IMR-90 (cell line): ENCODE measurements at regions not wholly inside any gene's neighbourhood (a gene's known extent, or its start where the extent isn't known, plus 50 kb on each side); places are given as distances from the start of the nearest gene placed in this dataset.

ENCODE experiments used
- ATAC-seq: fragments of 200-7000 bp; cut with Tn5 transposase; 2 replicates; pipeline ENCODE4 v1.9.1; 2020; ENCODE audit warnings: low read depth, mild to moderate bottlenecking, moderate library complexity
- BruUV-seq: library from RNA; stranded (reverse); fragments of 400-500 nt; replicated peaks from 2 replicates; lab custom pipeline; 2021; lab: Mats Ljungman, UMichigan
- CTCF ChIA-PET: fragments of 300-600 bp; formaldehyde crosslinking; extraction: SDS; loops from one replicate; lab custom pipeline; 2021; ENCODE audit warnings: antibody characterized with exemption; lab: Yijun Ruan, JAX
- POLR2A ChIA-PET: fragments of 300-600 bp; sonication (Branson Sonifier 250); formaldehyde crosslinking; loops from one replicate; lab custom pipeline; 2022; ENCODE audit warnings: antibody characterized with exemption; ENCODE audit not compliant: unreplicated experiment; lab: Charles Lee
- DNase-seq: peaks from one replicate; pipeline ENCODE4 v3.0.0; 2013
- H2AFZ ChIP-seq: replicated peaks from 2 replicates; pipeline ENCODE3; 2013; ENCODE audit warnings: low read length, mild to moderate bottlenecking; ENCODE audit not compliant: poor library complexity
- H2AK5ac ChIP-seq: 2 replicates; pipeline ENCODE4 v1.6.1; 2013; ENCODE audit warnings: low read depth, low read length, inconsistent platforms
- H2AK9ac ChIP-seq: replicated peaks from 2 replicates; pipeline ENCODE3; 2013; ENCODE audit warnings: mild to moderate bottlenecking, low read depth, low read length, moderate library complexity; ENCODE audit not compliant: poor library complexity
- H2BK120ac ChIP-seq: 2 replicates; pipeline ENCODE4 v1.6.1; 2013; ENCODE audit warnings: low read depth, low read length, inconsistent platforms
- H2BK15ac ChIP-seq: 3 replicates; pipeline ENCODE4 v1.6.1; 2013; ENCODE audit warnings: low read depth, low read length, inconsistent platforms
- H2BK20ac ChIP-seq: 2 replicates; pipeline ENCODE4 v1.6.1; 2013; ENCODE audit warnings: low read depth, mild to moderate bottlenecking, inconsistent platforms, low read length, moderate library complexity
- H2BK5ac ChIP-seq: 2 replicates; pipeline ENCODE4 v1.6.1; 2013; ENCODE audit warnings: mild to moderate bottlenecking, low read depth, low read length, inconsistent platforms; ENCODE audit not compliant: poor library complexity, severe bottlenecking
- H3K14ac ChIP-seq: replicated peaks from 2 replicates; pipeline ENCODE4 v1.6.1; 2013; ENCODE audit warnings: low read depth, low read length, inconsistent platforms
- H3K18ac ChIP-seq: 2 replicates; pipeline ENCODE4 v1.6.1; 2013; ENCODE audit warnings: low read depth, low read length, control low read depth
- H3K23ac ChIP-seq: 2 replicates; pipeline ENCODE4 v1.6.1; 2013; ENCODE audit warnings: low read depth, low read length, inconsistent platforms
- H3K27ac ChIP-seq: 2 replicates; pipeline ENCODE4 v1.5.1; 2013; ENCODE audit warnings: mild to moderate bottlenecking, control low read depth, low read length; ENCODE audit not compliant: insufficient read depth
- H3K27me3 ChIP-seq: 2 replicates; pipeline ENCODE4 v1.6.1; 2013; ENCODE audit warnings: low read length; ENCODE audit not compliant: control insufficient read depth, insufficient read depth
- H3K36me3 ChIP-seq: 2 replicates; pipeline ENCODE4 v1.6.1; 2013; ENCODE audit warnings: low read length, mixed read lengths; ENCODE audit not compliant: control insufficient read depth, insufficient read depth
- H3K4ac ChIP-seq: 2 replicates; pipeline ENCODE4 v1.6.1; 2013; ENCODE audit warnings: low read depth, low read length, inconsistent platforms
- H3K4me1 ChIP-seq: 2 replicates; pipeline ENCODE4 v1.6.1; 2013; ENCODE audit warnings: low read length, mixed read lengths; ENCODE audit not compliant: control insufficient read depth, insufficient read depth
- H3K4me2 ChIP-seq: 2 replicates; pipeline ENCODE4 v1.6.1; 2013; ENCODE audit warnings: low read depth, mild to moderate bottlenecking, control low read depth, low read length, moderate library complexity
- H3K4me3 ChIP-seq: 2 replicates; pipeline ENCODE4 v1.5.1; 2013; ENCODE audit warnings: low read depth, mild to moderate bottlenecking, control low read depth, low read length, moderate library complexity; ENCODE audit not compliant: insufficient read depth
- H3K56ac ChIP-seq: 2 replicates; pipeline ENCODE4 v1.6.1; 2013; ENCODE audit warnings: low read length, inconsistent platforms; ENCODE audit not compliant: insufficient read depth; ENCODE audit errors: extremely low read depth
- H3K79me1 ChIP-seq, 2 experiments: 2 replicates each; pipeline ENCODE4 v1.6.1; 2013; ENCODE audit warnings: low read length in 2 of 2, inconsistent platforms in 1 of 2, low read depth in 1 of 2
- H3K9ac ChIP-seq: 2 replicates; pipeline ENCODE4 v1.6.1; 2013; ENCODE audit warnings: low read depth, low read length, control low read depth
- H3K9me1 ChIP-seq: 2 replicates; pipeline ENCODE4 v1.6.1; 2013; ENCODE audit warnings: low read length, inconsistent platforms; ENCODE audit not compliant: insufficient read depth
- H3K9me3 ChIP-seq: 2 replicates; pipeline ENCODE4 v1.6.1; 2013; ENCODE audit warnings: low read length; ENCODE audit not compliant: control insufficient read depth, insufficient read depth
- H4K20me1 ChIP-seq: 2 replicates; pipeline ENCODE4 v1.6.1; 2013; ENCODE audit warnings: low read length, inconsistent platforms; ENCODE audit not compliant: insufficient read depth
- H4K5ac ChIP-seq: 2 replicates; pipeline ENCODE4 v1.6.1; 2013; ENCODE audit warnings: mild to moderate bottlenecking, low read depth, low read length, control low read depth
- H4K8ac ChIP-seq, 2 experiments: 2 replicates each; pipeline ENCODE4 v1.6.1; 2013; ENCODE audit warnings: low read depth in 2 of 2, low read length in 2 of 2, control low read depth in 1 of 2, inconsistent platforms in 1 of 2
- H4K91ac ChIP-seq: 2 replicates; pipeline ENCODE4 v1.6.1; 2013; ENCODE audit warnings: low read depth, low read length, inconsistent platforms; ENCODE audit not compliant: insufficient read depth
- CHD1 ChIP-seq: IDR thresholded peaks from 2 replicates; pipeline ENCODE4 v1.6.1; 2012; ENCODE audit warnings: low read depth, low read length, improper control_type of control experiment
- ELK1 ChIP-seq: fragments of 150-350 bp; IDR thresholded peaks from 2 replicates; pipeline ENCODE4 v1.6.1; 2016; ENCODE audit warnings: low read depth, mild to moderate bottlenecking, low read length, moderate library complexity, borderline replicate concordance
- MAFK ChIP-seq: IDR thresholded peaks from 2 replicates; pipeline ENCODE4 v1.6.1; 2012; ENCODE audit warnings: low read depth, low read length, improper control_type of control experiment
- MXI1 ChIP-seq: IDR thresholded peaks from 2 replicates; pipeline ENCODE4 v1.6.1; 2012; ENCODE audit warnings: low read depth, mild to moderate bottlenecking, low read length, moderate library complexity, borderline replicate concordance
- RCOR1 ChIP-seq: IDR thresholded peaks from 2 replicates; pipeline ENCODE4 v1.6.1; 2012; ENCODE audit warnings: mild to moderate bottlenecking, low read length, improper control_type of control experiment; ENCODE audit not compliant: insufficient replicate concordance
- RFX5 ChIP-seq: IDR thresholded peaks from 2 replicates; pipeline ENCODE4 v1.8.0; 2012; ENCODE audit warnings: low read depth, mild to moderate bottlenecking, low read length, moderate library complexity
- USF2 ChIP-seq: fragments of 150-350 bp; IDR thresholded peaks from 2 replicates; pipeline ENCODE4 v1.6.1; 2017; ENCODE audit warnings: mild to moderate bottlenecking, antibody characterized with exemption, low read length, low read depth
- whole genome bisulfite sequencing, 2 experiments: methylation state at CpG; one replicate each; pipeline versions ENCODE4 v1.1.5 to v1.1.7; 2013; ENCODE audit warnings: missing lambda C conversion rate in 2 of 2; ENCODE audit not compliant: insufficient read length in 1 of 2; ENCODE audit errors: extremely low coverage in 2 of 2; 5-methylcytosine and 5-hydroxymethylcytosine counted together
- dilution Hi-C: fragments of 300-500 bp; cut with HindIII; formaldehyde crosslinking; loops from one replicate; pipeline ENCODE4 v1.14.3; 2018; ENCODE audit warnings: low sequenced_read_pairs; ENCODE audit not compliant: unreplicated experiment
- in situ Hi-C: fragments of 300-500 bp; cut with MboI; formaldehyde crosslinking; loops from 3 replicates; pipeline ENCODE4 v1.14.3; 2019; ENCODE audit warnings: low sequenced_read_pairs, inconsistent platforms, mixed read lengths
- intact Hi-C: fragments of 100-400 bp; cut with micrococcal nuclease; formaldehyde crosslinking; loops from 2 replicates; pipeline ENCODE4 v1.10.0; 2022

- no peak overlapping the region for H3K4ac ChIP-seq
- no peak overlapping the region for H3K4me2 ChIP-seq
- H3K9me3 ChIP-seq, result no peaks in the 10 kb centered on the region
- H3K27ac ChIP-seq, result no peak overlapping the region
- no peaks in the 10 kb centered on the region for H3K9me1 ChIP-seq
- H4K20me1 ChIP-seq, result no peaks in the 10 kb centered on the region
- BruUV-seq, result no TSS peak
- H3K18ac ChIP-seq, result no peak overlapping the region
- no peak overlapping the region for H3K56ac ChIP-seq
- no peak overlapping the region for H4K91ac ChIP-seq
- intact Hi-C loops, result no loop called here
- H2BK20ac ChIP-seq, result no peak overlapping the region
- ATAC-seq (no peak), DNase-seq (no peak)
- H3K4me3 ChIP-seq, result no peak overlapping the region
- no peaks in the 10 kb centered on the region for H3K27me3 ChIP-seq
- WGBS, 2 experiments, result no CpG with 5 or more reads among the region's 2 CpGs
- no peak overlapping the region for H2AFZ ChIP-seq
- H2BK5ac ChIP-seq, result no peak overlapping the region
- ChIA-PET POLR2A (no interaction called here), CTCF (no interaction called here)
- no peak overlapping the region for H3K14ac ChIP-seq
- dilution Hi-C loops, result no loop called here
- no peaks in the 10 kb centered on the region for H3K4me1 ChIP-seq
- H2AK9ac ChIP-seq, result no peak overlapping the region
- no peak overlapping the region for H3K9ac ChIP-seq
- no peak overlapping the region for H4K8ac ChIP-seq
- H3K79me1 ChIP-seq, result no peaks in the 10 kb centered on the region
- H2BK120ac ChIP-seq, result no peak overlapping the region
- H2AK5ac ChIP-seq, result no peak overlapping the region
- TF ChIP-seq RCOR1 (no peak), RFX5 (no peak), MXI1 (no peak), USF2 (no peak), ELK1 (no peak), CHD1 (no peak), MAFK (no peak)
- no peak overlapping the region for H4K5ac ChIP-seq
- H3K36me3 ChIP-seq, result no peaks in the 10 kb centered on the region
- in situ Hi-C loops, result no loop called here
- no peak overlapping the region for H2BK15ac ChIP-seq
- no peak overlapping the region for H3K23ac ChIP-seq
Measured at GRCh38 chrX:25112156-25112555, 96.4 kb upstream of the ARX start.
